K562 (cell line): ENCODE measurements at regions not wholly inside any gene's neighbourhood (a gene's known extent, or its start where the extent isn't known, plus 50 kb on each side); places are given as distances from the start of the nearest gene placed in this dataset.

Experiments
- SMC3 ChIP-seq: conservative IDR thresholded peaks from 2 replicates; pipeline ENCODE4 v1.6.1; 2011; ENCODE audit warnings: low read depth, low read length, improper control_type of control experiment; ENCODE audit not compliant: insufficient read depth
- ZNF589 ChIP-seq: fragments of 200-800 bp; sonication (Bioruptor generic); IDR thresholded peaks from 2 replicates; pipeline ENCODE4 v1.6.1; 2016; ENCODE audit warnings: low read depth, missing genetic modification characterization, missing compliant biosample characterization
- TF ChIP-seq, protein P1 (sequence below): fragments of 450-650 bp; IDR thresholded peaks from 2 replicates; pipeline ENCODE4 v1.6.1; 2018; ENCODE audit not compliant: partially characterized antibody
- TF ChIP-seq, protein P2 (sequence below): fragments of 250-450 bp; sonication (Bioruptor Pico); IDR thresholded peaks from 2 replicates; pipeline ENCODE4 v1.5.1; 2021; ENCODE audit warnings: mild to moderate bottlenecking

DNA sequence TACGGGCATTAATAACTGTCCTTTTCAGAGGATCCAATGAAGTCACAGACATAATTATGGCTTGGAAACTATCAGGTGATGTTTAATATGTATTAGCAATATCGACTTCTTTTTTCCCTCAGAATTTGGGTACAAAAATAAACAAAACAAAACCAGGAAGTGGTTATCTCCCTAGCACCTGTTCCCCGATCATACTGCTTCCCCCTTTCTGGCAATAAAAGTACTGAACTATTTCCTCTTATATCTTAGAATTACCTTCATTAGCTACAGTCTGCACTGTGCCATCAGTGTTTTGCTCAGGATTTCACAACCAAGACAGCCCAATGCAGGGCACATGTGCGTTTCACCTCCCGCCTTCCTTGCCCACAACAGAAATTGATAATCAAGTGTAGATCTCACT lies 216.9 kb upstream of the BTBD3 start (continued):
- TF ChIP-seq, protein P1, sequence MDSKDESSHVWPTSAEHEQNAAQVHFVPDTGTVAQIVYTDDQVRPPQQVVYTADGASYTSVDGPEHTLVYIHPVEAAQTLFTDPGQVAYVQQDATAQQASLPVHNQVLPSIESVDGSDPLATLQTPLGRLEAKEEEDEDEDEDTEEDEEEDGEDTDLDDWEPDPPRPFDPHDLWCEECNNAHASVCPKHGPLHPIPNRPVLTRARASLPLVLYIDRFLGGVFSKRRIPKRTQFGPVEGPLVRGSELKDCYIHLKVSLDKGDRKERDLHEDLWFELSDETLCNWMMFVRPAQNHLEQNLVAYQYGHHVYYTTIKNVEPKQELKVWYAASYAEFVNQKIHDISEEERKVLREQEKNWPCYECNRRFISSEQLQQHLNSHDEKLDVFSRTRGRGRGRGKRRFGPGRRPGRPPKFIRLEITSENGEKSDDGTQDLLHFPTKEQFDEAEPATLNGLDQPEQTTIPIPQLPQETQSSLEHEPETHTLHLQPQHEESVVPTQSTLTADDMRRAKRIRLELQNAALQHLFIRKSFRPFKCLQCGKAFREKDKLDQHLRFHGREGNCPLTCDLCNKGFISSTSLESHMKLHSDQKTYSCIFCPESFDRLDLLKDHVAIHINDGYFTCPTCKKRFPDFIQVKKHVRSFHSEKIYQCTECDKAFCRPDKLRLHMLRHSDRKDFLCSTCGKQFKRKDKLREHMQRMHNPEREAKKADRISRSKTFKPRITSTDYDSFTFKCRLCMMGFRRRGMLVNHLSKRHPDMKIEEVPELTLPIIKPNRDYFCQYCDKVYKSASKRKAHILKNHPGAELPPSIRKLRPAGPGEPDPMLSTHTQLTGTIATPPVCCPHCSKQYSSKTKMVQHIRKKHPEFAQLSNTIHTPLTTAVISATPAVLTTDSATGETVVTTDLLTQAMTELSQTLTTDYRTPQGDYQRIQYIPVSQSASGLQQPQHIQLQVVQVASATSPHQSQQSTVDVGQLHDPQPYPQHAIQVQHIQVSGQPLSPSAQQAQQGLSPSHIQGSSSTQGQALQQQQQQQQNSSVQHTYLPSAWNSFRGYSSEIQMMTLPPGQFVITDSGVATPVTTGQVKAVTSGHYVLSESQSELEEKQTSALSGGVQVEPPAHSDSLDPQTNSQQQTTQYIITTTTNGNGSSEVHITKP: no peak
- TF ChIP-seq, protein P2, sequence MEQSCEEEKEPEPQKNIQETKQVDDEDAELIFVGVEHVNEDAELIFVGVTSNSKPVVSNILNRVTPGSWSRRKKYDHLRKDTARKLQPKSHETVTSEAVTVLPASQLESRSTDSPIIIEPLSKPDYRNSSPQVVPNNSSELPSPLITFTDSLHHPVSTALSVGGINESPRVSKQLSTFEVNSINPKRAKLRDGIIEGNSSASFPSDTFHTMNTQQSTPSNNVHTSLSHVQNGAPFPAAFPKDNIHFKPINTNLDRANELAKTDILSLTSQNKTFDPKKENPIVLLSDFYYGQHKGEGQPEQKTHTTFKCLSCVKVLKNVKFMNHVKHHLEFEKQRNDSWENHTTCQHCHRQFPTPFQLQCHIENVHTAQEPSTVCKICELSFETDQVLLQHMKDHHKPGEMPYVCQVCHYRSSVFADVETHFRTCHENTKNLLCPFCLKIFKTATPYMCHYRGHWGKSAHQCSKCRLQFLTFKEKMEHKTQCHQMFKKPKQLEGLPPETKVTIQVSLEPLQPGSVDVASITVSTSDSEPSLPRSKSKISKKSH (CRISPR knock-in tag): no peak
- TF ChIP-seq ZNF589 (CRISPR knock-in tag) (no peak), SMC3 (no peak)
